HFFc6 (cell line): ENCODE measurements at regions not wholly inside any gene's neighbourhood (a gene's known extent, or its start where the extent isn't known, plus 50 kb on each side); places are given as distances from the start of the nearest gene placed in this dataset.

ENCODE experiments used
- DNase-seq: peaks from one replicate; pipeline ENCODE4 v3.0.0-alpha.2; 2018
- H3K27ac Mint-ChIP-seq: 2 replicates; pipeline ENCODE4 v1.8.0; 2020; ENCODE audit warnings: mild to moderate bottlenecking, mixed read lengths
- H3K27me3 Mint-ChIP-seq: 2 replicates; pipeline ENCODE4 v1.8.0; 2021; ENCODE audit warnings: mild to moderate bottlenecking, moderate library complexity, mixed read lengths; ENCODE audit not compliant: insufficient read depth
- H3K36me3 Mint-ChIP-seq: 2 replicates; pipeline ENCODE4 v1.8.0; 2021; ENCODE audit warnings: low read depth, mixed read lengths
- H3K4me1 Mint-ChIP-seq: 2 replicates; pipeline ENCODE4 v1.8.0; 2020; ENCODE audit warnings: low read depth, mixed read lengths
- H3K4me3 Mint-ChIP-seq: 2 replicates; pipeline ENCODE4 v1.8.0; 2020; ENCODE audit warnings: mild to moderate bottlenecking, moderate library complexity, mixed read lengths
- H3K9me3 Mint-ChIP-seq: 2 replicates; pipeline ENCODE4 v1.8.0; 2020; ENCODE audit warnings: mild to moderate bottlenecking, mixed read lengths
- TF ChIP-seq, protein P1 (sequence below): fragments of 200-600 bp; sonication (generic); IDR thresholded peaks from 2 replicates; pipeline ENCODE4 v1.5.0; 2021; ENCODE audit warnings: antibody characterized with exemption, mild to moderate bottlenecking

DNA sequence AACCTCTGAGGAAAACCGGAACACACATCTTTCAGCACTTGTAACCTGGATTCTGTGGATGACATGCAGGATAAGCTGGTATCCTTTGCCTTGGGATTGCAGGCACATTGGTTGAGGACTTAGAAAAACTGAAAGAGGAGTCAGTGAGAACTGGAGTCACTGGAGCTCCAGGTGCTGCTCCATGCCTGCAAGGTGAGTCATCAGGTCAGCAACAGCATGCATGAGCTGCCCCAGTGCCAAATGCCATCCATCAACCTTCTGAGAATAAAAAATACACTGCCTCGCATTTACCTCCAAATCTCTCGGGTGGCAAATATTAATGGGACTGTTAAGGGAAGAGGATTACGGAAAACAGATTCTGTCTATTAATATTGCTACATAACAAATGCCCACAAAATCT is 729.1 kb downstream of the NTRK3 start:
- peaks cover 5% of the 10 kb centered on the region for H3K27me3 Mint-ChIP-seq
- H3K36me3 Mint-ChIP-seq, result no peaks in the 10 kb centered on the region
- H3K4me1 Mint-ChIP-seq, result peaks cover 25% of the 10 kb centered on the region
- no peak overlapping the region for H3K4me3 Mint-ChIP-seq
- TF ChIP-seq, protein P1, sequence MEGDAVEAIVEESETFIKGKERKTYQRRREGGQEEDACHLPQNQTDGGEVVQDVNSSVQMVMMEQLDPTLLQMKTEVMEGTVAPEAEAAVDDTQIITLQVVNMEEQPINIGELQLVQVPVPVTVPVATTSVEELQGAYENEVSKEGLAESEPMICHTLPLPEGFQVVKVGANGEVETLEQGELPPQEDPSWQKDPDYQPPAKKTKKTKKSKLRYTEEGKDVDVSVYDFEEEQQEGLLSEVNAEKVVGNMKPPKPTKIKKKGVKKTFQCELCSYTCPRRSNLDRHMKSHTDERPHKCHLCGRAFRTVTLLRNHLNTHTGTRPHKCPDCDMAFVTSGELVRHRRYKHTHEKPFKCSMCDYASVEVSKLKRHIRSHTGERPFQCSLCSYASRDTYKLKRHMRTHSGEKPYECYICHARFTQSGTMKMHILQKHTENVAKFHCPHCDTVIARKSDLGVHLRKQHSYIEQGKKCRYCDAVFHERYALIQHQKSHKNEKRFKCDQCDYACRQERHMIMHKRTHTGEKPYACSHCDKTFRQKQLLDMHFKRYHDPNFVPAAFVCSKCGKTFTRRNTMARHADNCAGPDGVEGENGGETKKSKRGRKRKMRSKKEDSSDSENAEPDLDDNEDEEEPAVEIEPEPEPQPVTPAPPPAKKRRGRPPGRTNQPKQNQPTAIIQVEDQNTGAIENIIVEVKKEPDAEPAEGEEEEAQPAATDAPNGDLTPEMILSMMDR, result no peak
- H3K27ac Mint-ChIP-seq, result no peak overlapping the region
- H3K9me3 Mint-ChIP-seq, result no peaks in the 10 kb centered on the region
- DNase-seq, result no peak

DNA sequence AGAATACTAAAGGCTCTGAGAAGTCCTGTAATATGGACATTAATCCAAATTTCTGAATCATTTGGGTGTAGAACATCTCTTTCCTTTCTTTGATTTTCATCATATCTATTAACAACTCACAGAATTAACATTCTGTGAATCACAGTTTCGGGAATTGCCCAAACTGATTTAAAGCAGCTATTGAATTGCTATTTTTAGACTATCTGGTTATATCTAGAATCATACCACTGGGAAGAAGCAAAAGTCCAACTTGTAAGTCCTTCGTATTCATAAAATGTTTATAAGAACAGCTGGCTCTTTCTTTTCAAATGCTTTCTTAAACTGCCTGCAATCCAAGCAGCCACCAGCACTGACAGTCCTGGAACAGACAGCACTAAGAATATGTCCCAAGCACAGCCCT is 733.0 kb downstream of the NTRK3 start:
- no peak overlapping the region for H3K4me3 Mint-ChIP-seq
- TF ChIP-seq, protein P1, result no peak
- H3K4me1 Mint-ChIP-seq, result peaks cover 16% of the 10 kb centered on the region
- H3K36me3 Mint-ChIP-seq, result no peaks in the 10 kb centered on the region
- no peak for DNase-seq
- H3K27me3 Mint-ChIP-seq, result no peaks in the 10 kb centered on the region
- no peak overlapping the region for H3K27ac Mint-ChIP-seq
- H3K9me3 Mint-ChIP-seq, result no peaks in the 10 kb centered on the region

DNA sequence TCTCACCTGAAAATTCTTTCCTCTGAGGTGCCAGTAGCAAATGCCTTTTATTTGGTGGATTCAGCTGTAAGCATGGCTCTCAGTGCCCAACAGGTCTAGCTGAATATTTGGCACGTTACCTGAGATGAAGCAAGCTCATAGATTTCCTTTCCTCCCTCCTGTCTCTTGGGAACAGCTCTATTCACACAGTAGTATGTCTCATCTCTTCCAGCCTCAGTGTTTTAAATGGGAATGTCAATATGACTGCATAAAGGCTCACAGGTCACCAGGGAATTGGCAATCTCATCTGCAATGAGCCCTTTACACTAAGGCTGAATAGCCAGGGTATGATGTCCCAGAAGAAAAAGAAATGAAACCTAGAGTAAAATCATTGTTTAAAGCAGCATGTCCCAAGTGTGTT is 733.5 kb downstream of the NTRK3 start:
- TF ChIP-seq, protein P1, result no peak
- no peak for DNase-seq
- H3K4me3 Mint-ChIP-seq, result no peak overlapping the region
- H3K27me3 Mint-ChIP-seq, result no peaks in the 10 kb centered on the region
- H3K36me3 Mint-ChIP-seq, result no peaks in the 10 kb centered on the region
- peaks cover 11% of the 10 kb centered on the region for H3K4me1 Mint-ChIP-seq
- no peaks in the 10 kb centered on the region for H3K9me3 Mint-ChIP-seq
- H3K27ac Mint-ChIP-seq, result no peak overlapping the region

DNA sequence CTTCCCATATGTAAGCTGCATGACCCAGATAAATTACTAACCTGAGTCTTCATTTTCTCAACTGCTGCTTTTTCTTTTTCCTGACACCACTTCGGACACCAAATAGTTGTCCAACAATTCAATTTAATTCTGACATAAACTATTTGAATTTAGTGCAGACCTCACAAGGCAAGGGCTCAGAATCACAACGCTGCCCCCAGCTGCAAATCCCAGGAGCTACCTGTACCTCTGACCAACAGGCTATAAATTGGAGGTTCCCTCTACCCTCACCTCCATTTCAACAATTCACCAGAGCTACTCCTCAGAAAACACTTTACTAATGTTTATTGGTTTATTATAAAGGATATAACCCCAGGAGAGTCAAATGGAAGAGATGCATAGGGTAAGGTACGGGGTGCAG is 737.6 kb downstream of the NTRK3 start:
- Mint-ChIP-seq H3K9me3 (no peaks in the 10 kb centered on the region), H3K36me3 (no peaks in the 10 kb centered on the region), H3K4me1 (no peaks in the 10 kb centered on the region), H3K27ac (no peak overlapping the region), H3K4me3 (no peak overlapping the region), H3K27me3 (no peaks in the 10 kb centered on the region)
- TF ChIP-seq, protein P1, result no peak
- no peak for DNase-seq

DNA sequence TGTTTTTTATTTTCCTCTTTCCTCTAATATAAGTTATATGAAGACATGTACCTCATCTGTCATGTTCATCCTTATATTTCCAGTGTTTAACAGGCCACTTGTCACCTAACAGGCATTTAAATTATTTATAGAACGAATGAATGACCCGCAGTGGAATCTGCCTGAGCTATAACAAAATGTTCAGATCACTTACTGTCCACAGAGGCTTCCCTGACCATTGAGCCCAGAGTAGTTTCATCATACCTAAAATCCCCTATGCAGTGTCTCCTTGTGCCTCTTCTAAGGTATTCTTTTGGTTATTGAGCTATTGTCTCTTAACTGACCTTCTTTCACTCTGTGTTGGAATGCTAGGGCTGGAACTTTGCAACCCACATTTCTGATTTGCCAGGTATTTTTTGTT is 748.5 kb downstream of the NTRK3 start:
- H3K27me3 Mint-ChIP-seq, result no peaks in the 10 kb centered on the region; the same call in 1 of the 2 replicates
- H3K4me1 Mint-ChIP-seq, result no peaks in the 10 kb centered on the region
- peaks cover 6% of the 10 kb centered on the region; the same call in 1 of the 2 replicates for H3K9me3 Mint-ChIP-seq
- DNase-seq, result no peak
- no peak overlapping the region for H3K27ac Mint-ChIP-seq
- no peaks in the 10 kb centered on the region for H3K36me3 Mint-ChIP-seq
- TF ChIP-seq, protein P1, result no peak
- no peak overlapping the region for H3K4me3 Mint-ChIP-seq

DNA sequence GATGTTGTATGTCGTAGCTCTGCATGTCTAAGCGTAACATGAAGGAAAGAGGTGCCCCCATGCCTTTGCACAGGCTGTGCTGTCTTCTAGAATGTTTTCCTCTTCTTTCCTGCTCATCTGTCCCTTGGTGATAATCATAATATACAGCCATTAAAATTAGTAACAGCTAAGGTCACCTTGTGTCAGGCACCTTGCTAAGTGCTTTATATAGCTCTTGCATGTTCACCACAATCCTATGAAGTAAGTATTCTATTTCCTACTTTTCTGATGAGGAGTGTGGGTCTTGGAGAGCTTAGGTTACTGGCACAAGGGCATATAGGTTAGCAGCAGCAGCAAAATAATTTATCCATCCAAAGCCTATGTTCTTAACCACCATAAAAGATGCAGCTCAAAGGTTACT is 754.4 kb downstream of the NTRK3 start:
- Mint-ChIP-seq H3K27me3 (peaks cover 4% of the 10 kb centered on the region; the same call in 1 of the 2 replicates), H3K27ac (no peak overlapping the region), H3K4me1 (peaks cover 10% of the 10 kb centered on the region), H3K4me3 (no peak overlapping the region), H3K36me3 (no peaks in the 10 kb centered on the region), H3K9me3 (no peaks in the 10 kb centered on the region)
- TF ChIP-seq, protein P1, result no peak
- no peak for DNase-seq
